Loucy (cell line): ENCODE measurements at regions not wholly inside any gene's neighbourhood (a gene's known extent, or its start where the extent isn't known, plus 50 kb on each side); places are given as distances from the start of the nearest gene placed in this dataset.
"Not testable (repeated sequence)": the region's sequence is repeated elsewhere in the genome, so short reads cannot be mapped to it uniquely, and the experiment has no call there.

Experiments used
- EZH2phosphoT487 ChIP-seq: fragments of 200-600 bp; IDR thresholded peaks from 2 replicates; pipeline ENCODE4 v1.6.1; 2018; ENCODE audit warnings: antibody characterized with exemption, mild to moderate bottlenecking, moderate library complexity, borderline replicate concordance
- TF ChIP-seq, protein P1 (sequence below): fragments of 200-600 bp; sonication (generic); conservative IDR thresholded peaks from 2 replicates; pipeline ENCODE4 v1.5.1; 2014; ENCODE audit warnings: mild to moderate bottlenecking, antibody characterized with exemption, low read length

DNA sequence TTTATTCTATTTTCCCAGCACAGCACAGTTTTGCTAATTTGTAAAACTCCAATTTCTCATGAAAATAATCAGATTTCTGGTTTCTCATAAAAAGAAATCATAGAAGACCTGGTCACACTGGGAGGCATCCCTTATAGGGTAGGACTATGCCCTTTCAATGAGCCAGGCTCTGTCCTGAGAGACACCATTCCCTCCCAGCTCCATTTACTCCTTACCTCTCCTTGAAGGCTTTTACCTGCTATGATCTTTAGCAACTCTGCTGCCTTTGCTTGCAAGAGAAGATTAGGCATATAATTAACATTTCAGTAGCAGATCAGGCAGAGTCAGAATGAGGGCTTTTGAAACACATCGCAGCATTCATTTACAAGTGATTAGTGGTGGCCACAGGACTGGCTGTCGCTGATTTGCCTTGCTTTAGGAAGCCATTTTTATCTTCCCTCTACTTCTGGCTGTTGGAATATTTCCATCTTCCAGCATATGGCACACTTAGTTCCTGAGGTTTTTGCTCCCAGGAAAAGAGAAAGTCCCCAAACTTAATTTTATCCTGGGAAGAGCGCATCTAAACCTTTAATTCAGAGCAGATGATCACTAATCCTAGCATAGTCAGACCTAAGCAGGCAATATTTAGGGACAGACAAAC, 196.9 kb downstream of the SPATA31A1 start:
- TF ChIP-seq, protein P1, sequence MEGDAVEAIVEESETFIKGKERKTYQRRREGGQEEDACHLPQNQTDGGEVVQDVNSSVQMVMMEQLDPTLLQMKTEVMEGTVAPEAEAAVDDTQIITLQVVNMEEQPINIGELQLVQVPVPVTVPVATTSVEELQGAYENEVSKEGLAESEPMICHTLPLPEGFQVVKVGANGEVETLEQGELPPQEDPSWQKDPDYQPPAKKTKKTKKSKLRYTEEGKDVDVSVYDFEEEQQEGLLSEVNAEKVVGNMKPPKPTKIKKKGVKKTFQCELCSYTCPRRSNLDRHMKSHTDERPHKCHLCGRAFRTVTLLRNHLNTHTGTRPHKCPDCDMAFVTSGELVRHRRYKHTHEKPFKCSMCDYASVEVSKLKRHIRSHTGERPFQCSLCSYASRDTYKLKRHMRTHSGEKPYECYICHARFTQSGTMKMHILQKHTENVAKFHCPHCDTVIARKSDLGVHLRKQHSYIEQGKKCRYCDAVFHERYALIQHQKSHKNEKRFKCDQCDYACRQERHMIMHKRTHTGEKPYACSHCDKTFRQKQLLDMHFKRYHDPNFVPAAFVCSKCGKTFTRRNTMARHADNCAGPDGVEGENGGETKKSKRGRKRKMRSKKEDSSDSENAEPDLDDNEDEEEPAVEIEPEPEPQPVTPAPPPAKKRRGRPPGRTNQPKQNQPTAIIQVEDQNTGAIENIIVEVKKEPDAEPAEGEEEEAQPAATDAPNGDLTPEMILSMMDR: not testable (repeated sequence)
- TF ChIP-seq EZH2phosphoT487: not testable (repeated sequence)
